Activated CD8-positive, alpha-beta memory T cell treated with anti-CD3 and anti-CD28 coated beads, Interleukin-2, amount 10 ng/mL, durations not matched to agents 7 days and 5 days (primary cell): ENCODE measurements at regions not wholly inside any gene's neighbourhood (a gene's known extent, or its start where the extent isn't known, plus 50 kb on each side); places are given as distances from the start of the nearest gene placed in this dataset.

Experiments used
- ATAC-seq: fragments of 150-1000 bp; cut with Tn5 transposase; one replicate; pipeline ENCODE4 v1.10.0; 2021; ENCODE audit warnings: moderate library complexity
- CTCF ChIA-PET: fragments of 350-600 bp; sonication (Branson Sonifier 250); formaldehyde crosslinking; loops from one replicate; lab custom pipeline; 2021; ENCODE audit warnings: antibody characterized with exemption; lab: Charles Lee
- DNase-seq: peaks from one replicate; pipeline ENCODE4 v3.0.0-alpha.2; 2020
- H3K27ac Mint-ChIP-seq: one replicate; pipeline ENCODE4 v1.8.0; 2021; ENCODE audit warnings: mild to moderate bottlenecking, mixed read lengths
- H3K27me3 Mint-ChIP-seq: one replicate; pipeline ENCODE4 v1.8.0; 2021; ENCODE audit warnings: mixed read lengths
- H3K36me3 Mint-ChIP-seq: one replicate; pipeline ENCODE4 v1.8.0; 2021; ENCODE audit warnings: mild to moderate bottlenecking, mixed read lengths
- H3K4me1 Mint-ChIP-seq: one replicate; pipeline ENCODE4 v1.8.0; 2021; ENCODE audit warnings: mixed read lengths
- H3K4me3 Mint-ChIP-seq: one replicate; pipeline ENCODE4 v1.8.0; 2021; ENCODE audit warnings: mild to moderate bottlenecking, moderate library complexity, mixed read lengths
- H3K9me3 Mint-ChIP-seq: one replicate; pipeline ENCODE4 v1.8.0; 2022; ENCODE audit warnings: low read depth, mixed read lengths

DNA sequence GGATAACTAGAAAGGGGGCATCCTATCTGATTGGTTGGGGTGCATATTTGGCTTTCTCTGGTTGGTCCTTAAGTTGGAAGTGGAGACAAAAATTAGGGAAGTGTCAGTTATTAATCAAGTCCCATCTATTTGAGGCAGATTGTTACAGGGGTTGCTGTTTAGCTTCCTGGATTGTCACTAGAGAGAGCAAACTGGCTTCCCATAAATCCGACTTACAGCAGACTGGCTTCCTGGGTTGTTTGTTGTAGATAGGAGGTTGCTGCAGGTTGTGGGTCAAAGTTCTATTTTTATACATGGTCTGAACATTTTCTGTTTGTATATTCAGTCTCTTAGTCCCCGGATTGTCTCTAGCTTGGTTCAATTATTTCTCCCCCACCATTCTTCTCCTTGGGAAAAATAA, 106.1 kb upstream of the HABP2 start:
- Mint-ChIP-seq H3K9me3 (no peaks in the 10 kb centered on the region), H3K4me3 (no peak overlapping the region), H3K4me1 (no peaks in the 10 kb centered on the region), H3K27me3 (peaks cover 41% of the 10 kb centered on the region), H3K27ac (no peak overlapping the region), H3K36me3 (no peaks in the 10 kb centered on the region)
- DNase-seq (no peak), ATAC-seq (no peak)
- CTCF ChIA-PET, result no interaction called here

DNA sequence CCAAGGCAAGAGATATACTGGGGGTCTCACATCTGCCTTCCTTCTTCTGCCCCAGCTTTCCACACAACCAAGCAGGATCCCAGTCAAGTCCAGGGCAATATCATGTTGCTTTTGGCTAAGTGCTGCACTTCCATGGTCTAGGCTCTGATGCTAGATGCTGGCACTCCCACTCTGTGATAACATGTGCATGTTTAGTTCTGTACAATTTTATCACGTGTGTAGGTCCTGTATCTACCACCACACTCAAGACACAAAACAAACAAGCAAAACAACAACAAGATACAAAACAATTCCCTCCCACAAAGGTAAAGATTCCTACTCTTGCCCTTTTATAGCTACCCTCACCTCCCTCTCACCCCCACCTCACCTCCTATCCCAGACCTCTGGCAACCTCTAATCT, 105.6 kb upstream of the HABP2 start:
- Mint-ChIP-seq H3K4me1 (no peaks in the 10 kb centered on the region), H3K4me3 (no peak overlapping the region), H3K27me3 (peaks cover 39% of the 10 kb centered on the region), H3K27ac (no peak overlapping the region), H3K36me3 (no peaks in the 10 kb centered on the region), H3K9me3 (no peaks in the 10 kb centered on the region)
- CTCF ChIA-PET, result no interaction called here
- ATAC-seq (no peak), DNase-seq (no peak)

DNA sequence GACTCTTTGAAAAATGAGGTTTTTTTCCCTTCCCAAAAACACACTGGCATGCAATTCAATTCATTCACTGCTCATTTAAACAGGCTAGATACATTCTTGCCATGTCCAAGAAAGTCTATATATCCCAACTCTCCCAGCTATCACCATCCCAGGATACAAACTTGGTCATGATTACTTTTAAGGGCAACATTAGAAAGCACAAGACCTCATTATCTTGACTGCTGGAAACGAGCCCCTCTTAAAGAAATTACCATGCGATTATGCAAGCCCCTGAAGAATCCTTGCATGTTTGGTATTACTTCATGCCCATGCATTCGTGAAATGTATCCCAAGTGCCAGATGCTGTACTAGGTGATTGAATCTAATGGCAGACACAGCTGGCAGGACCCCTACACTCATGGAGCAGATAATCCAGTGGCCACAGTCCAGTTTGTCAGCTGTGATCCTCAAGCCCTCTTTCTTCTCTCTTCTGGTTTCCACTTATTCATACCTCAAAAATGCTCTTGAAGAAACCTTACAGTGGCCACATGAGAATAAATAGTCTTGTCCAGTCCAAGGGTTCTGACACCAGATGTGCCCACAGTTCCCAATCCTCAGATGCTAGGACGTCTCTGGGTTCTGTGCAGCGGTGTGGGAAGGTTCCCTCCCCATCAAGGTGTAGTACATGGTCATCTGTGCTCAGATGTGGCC, 103.7 kb upstream of the HABP2 start:
- CTCF ChIA-PET, result no interaction called here
- Mint-ChIP-seq H3K27me3 (peaks cover 36% of the 10 kb centered on the region), H3K4me1 (no peaks in the 10 kb centered on the region), H3K4me3 (no peak overlapping the region), H3K27ac (no peak overlapping the region), H3K9me3 (no peaks in the 10 kb centered on the region), H3K36me3 (no peaks in the 10 kb centered on the region)
- DNase-seq, result no peak
- no peak for ATAC-seq

DNA sequence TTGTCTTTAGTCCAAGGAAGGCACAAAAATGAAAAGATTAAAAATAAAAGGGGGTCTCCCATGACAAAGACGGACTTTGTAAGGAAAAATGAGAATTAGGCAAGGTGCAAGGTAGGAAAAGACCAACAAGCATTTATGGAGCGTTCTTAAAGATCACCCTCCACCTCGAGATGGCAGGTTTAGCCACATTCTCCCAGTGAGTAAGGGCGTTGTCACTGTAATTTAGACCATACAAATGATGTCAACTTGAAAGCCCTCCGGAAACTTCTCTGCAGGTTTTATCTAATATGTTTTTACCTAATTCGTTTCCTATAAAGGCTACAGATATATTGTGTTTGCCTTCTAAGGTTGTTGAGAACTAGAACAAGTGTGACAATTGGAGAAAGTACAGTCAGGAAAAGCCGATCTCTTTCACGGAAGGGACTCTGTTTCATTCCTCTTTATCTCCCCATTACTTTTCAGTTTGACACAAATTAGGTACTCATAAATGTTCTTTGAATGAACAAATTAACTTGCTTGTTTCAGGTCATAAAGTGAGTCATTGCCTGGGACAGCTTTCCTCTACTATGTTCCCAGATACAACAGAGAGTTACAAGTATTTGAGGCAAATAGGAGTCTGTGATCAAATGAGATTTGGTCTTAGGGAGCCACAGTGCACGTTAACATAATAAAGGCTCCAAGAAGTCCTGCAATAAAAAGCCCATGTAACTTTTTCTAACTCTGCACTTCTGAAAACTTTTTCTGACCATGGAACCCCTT, 102.6 kb upstream of the HABP2 start:
- Mint-ChIP-seq H3K36me3 (no peaks in the 10 kb centered on the region), H3K4me1 (no peaks in the 10 kb centered on the region), H3K27me3 (peaks cover 34% of the 10 kb centered on the region), H3K9me3 (no peaks in the 10 kb centered on the region), H3K4me3 (no peak overlapping the region), H3K27ac (no peak overlapping the region)
- ATAC-seq (no peak), DNase-seq (no peak)
- CTCF ChIA-PET, result no interaction called here

DNA sequence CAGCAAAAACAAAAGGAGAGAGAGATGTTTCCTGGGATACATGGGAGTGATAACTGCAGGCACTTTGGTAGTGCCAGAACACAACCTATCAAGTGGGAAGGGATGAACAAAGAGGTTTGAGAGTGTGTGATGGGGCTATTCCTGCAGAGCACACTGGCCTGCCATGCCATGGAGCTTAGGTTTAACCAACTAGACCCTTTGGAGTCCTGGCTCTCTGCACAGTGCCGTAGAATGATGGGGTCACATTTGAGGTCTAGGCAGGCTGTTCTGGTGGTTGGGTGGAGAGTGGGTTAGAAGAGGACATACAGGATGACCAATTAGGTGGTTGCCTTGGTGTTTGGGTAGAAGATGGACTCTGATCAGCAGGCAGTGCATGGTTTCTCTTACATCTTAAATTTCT, 101.9 kb upstream of the HABP2 start:
- DNase-seq, result no peak
- CTCF ChIA-PET, result no interaction called here
- peaks cover 31% of the 10 kb centered on the region for H3K27me3 Mint-ChIP-seq

DNA sequence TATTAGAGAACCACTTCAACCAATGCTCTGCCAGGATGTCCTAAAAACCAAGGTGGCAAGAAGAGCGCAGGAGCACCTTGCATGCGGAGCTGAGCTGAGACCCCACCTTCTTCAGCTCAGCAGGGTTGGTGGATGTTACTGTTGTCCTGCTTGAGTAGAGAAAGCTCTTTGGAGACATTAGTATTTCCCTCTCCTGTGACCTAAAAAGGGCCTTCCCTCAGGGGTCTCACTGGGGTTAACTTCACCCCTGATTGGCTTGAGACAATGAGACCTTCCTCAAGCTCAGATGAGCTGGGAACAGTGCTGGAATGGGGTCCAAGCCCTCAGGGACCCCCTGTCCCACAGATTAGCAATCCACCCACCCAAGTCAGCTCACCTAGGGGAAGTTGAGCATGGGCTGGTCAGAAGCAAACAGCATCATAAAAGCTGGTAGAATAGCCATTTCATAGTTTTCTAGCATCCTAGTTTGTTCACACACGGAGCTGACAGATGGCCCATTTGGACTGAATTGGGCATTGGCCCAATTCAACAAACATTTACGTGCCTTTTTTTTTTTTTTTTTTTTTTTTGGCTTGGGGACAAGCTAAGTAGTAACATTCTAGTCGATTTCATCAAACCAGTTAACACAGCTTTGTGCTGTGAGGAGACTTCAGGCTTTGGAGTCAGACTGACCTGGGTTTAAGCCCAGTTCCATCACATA, 100.6 kb upstream of the HABP2 start:
- Mint-ChIP-seq H3K4me1 (no peaks in the 10 kb centered on the region), H3K27me3 (peaks cover 28% of the 10 kb centered on the region), H3K4me3 (no peak overlapping the region), H3K27ac (no peak overlapping the region), H3K36me3 (no peaks in the 10 kb centered on the region), H3K9me3 (no peaks in the 10 kb centered on the region)
- CTCF ChIA-PET, result interaction anchor here (0.7 kb wide), 1 partner anchor 265 kb away, joined by 3 read pairs; no protein-coding TSS in a partner anchor
- DNase-seq (no peak), ATAC-seq (no peak)

More for the DNA sequence above, 101.9 kb upstream of the HABP2 start:
- Mint-ChIP-seq H3K4me1 (no peaks in the 10 kb centered on the region), H3K4me3 (no peak overlapping the region), H3K9me3 (no peaks in the 10 kb centered on the region), H3K27ac (no peak overlapping the region), H3K36me3 (no peaks in the 10 kb centered on the region)
- no peak for ATAC-seq

DNA sequence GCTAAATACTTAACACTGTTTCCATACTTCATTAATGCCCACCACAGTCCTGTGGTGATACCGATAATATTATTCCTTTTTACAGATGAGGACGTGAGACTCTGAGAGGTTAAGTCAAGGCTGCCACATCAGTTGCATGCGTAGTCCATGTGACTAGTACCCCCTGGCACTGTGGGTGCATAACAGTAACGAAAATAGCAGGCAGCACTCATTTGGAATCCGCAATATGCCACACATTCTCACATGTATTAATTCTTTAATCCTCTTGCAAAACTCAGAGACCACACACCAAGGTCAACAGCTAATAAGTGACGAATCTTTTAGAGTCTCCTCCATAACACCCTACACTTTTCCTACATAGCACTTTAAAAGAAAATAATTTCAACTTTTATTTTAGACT, 99.5 kb upstream of the HABP2 start:
- Mint-ChIP-seq H3K9me3 (no peaks in the 10 kb centered on the region), H3K4me1 (peaks cover 3% of the 10 kb centered on the region), H3K36me3 (no peaks in the 10 kb centered on the region), H3K27ac (no peak overlapping the region), H3K27me3 (peaks cover 18% of the 10 kb centered on the region), H3K4me3 (no peak overlapping the region)
- ATAC-seq (no peak), DNase-seq (no peak)
- CTCF ChIA-PET, result interaction anchor here (0.7 kb wide), 3 partner anchors 79 to 1285 kb away, joined by 3 read pairs; no protein-coding TSS in a partner anchor

DNA sequence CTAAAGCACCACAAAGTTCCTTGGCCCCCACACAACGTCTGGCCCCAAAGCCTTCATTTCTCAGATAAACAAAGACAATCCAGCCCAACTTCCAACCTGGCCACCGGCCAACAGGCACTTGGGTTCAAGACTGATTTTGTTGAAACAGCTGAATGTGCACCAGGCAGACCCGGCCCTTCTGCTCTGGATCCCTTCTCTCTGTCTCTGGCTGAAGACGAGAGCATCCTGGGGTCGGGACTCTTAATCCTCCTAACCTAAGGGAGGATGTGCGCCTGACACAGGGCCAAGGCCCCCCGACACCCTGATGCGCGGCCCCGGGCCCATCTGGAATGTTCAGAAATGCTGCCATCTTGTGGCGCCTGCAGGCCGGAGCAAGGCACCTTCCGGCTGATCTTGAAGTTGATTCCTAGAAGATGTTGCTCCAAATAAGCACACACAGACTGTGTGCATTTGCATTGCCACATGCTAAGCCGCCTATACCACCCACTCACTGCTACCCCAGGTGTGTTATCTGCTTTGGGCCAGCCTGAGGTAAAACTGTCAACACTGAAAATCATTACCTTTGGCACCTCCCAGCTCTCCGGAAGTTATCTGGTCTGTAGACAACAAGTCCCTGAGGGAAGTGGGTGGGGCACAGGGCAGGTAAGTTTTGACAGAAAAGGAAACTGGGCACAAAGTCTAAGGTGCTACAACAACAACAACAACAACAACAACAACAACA, 98.4 kb upstream of the HABP2 start:
- no peak overlapping the region for H3K27ac Mint-ChIP-seq
- DNase-seq (peak; percentile 48), ATAC-seq (peak; percentile 45)
- CTCF ChIA-PET, result interaction anchor here (0.8 to 1.0 kb wide), 2 partner anchors 68 to 109 kb away, joined by 3 to 5 read pairs; no protein-coding TSS in a partner anchor
- H3K4me1 Mint-ChIP-seq, result peaks cover 3% of the 10 kb centered on the region
- H3K4me3 Mint-ChIP-seq, result no peak overlapping the region
- peaks cover 20% of the 10 kb centered on the region for H3K27me3 Mint-ChIP-seq
- H3K9me3 Mint-ChIP-seq, result no peaks in the 10 kb centered on the region
- H3K36me3 Mint-ChIP-seq, result no peaks in the 10 kb centered on the region

DNA sequence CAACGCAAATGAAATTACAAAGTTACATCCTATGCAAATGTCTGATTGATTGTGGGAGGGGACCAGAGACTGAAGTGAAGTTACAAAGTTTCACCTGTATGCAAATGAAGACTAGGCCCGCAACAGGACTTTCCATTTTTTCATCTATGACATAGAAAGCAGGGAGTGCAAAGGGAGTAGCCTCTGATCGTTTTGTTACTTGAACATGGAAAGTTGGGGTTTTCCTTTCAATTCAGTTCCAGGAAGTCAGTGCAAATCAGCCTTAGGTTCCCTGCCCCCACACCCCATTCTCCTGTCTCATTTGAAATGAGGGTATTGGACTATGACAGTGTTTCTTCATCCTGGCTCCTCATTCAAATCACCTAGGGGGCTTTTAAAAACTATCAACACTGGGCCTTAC, 96.9 kb upstream of the HABP2 start:
- H3K4me3 Mint-ChIP-seq, result no peak overlapping the region
- ATAC-seq (no peak), DNase-seq (peak; percentile 15)
- CTCF ChIA-PET, result no interaction called here
- H3K9me3 Mint-ChIP-seq, result no peaks in the 10 kb centered on the region
- H3K4me1 Mint-ChIP-seq, result peaks cover 3% of the 10 kb centered on the region
- peaks cover 20% of the 10 kb centered on the region for H3K27me3 Mint-ChIP-seq
- no peaks in the 10 kb centered on the region for H3K36me3 Mint-ChIP-seq
- H3K27ac Mint-ChIP-seq, result no peak overlapping the region

DNA sequence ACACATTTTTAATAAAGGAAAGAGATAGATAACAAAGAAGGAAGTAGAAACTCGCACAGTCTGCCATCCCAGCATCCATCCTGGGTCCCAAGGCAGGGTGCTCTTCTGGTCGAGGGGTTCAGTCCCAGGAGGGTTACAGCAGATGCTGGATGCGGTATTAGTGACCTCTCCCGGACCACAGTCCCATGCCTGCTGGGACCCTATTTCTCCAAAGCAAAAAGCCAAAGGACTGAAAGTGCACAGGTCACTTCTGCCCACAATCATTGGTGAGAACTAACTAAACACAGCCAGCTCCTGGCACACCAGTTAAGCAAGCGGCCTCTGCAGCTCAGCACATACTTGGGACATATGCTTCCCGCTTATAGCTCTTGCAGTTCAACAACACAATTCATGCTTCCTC, 96.1 kb upstream of the HABP2 start:
- ATAC-seq (no peak), DNase-seq (no peak)
- H3K4me3 Mint-ChIP-seq, result no peak overlapping the region
- peaks cover 3% of the 10 kb centered on the region for H3K4me1 Mint-ChIP-seq
- CTCF ChIA-PET, result no interaction called here
- H3K27ac Mint-ChIP-seq, result no peak overlapping the region
- no peaks in the 10 kb centered on the region for H3K9me3 Mint-ChIP-seq
- peaks cover 24% of the 10 kb centered on the region for H3K27me3 Mint-ChIP-seq
- H3K36me3 Mint-ChIP-seq, result no peaks in the 10 kb centered on the region

DNA sequence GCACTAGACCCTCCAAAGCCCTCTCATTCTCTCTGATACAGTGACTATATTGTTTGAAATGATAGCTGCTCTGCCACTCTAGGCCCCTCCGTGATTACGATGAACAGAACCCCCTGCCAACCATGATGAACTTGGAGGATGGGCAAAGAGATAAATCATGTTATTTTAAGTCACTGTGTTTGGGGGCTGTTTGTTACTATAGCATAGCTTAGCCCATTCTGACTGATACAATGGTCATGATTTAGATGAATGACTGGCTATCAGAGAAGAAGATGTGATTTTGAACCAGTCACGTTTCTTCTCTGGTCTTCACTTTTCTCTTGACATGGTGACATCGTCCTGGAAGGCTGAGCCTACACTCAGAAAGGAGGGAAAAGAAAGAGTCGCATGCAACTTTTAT, 95.4 kb upstream of the HABP2 start:
- Mint-ChIP-seq H3K4me1 (peaks cover 3% of the 10 kb centered on the region), H3K36me3 (no peaks in the 10 kb centered on the region), H3K27me3 (peaks cover 25% of the 10 kb centered on the region), H3K27ac (no peak overlapping the region), H3K4me3 (no peak overlapping the region), H3K9me3 (no peaks in the 10 kb centered on the region)
- no peak for ATAC-seq
- no peak for DNase-seq
- CTCF ChIA-PET, result no interaction called here

DNA sequence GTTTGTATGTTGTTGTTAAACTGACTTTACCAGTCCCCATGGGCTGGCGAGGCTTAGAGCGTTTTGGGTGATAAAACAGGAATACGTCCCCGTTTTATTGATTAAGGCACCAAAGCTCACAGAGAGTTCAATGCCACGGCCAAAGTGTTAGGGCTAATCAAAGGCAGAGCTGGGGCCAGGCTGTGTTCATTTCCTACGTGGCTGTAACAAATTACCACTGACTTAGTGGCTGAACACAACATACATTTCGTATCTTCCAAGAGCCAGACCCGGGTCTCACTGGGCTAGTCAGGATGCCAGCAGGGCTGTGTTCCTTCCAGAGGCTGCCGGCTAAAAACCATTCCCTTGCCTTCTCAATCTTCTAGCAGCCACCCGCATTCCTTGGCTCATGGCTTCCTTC, 94.4 kb upstream of the HABP2 start:
- DNase-seq, result no peak
- CTCF ChIA-PET, result no interaction called here
- Mint-ChIP-seq H3K4me1 (peaks cover 3% of the 10 kb centered on the region), H3K27me3 (peaks cover 28% of the 10 kb centered on the region), H3K36me3 (no peaks in the 10 kb centered on the region), H3K4me3 (no peak overlapping the region), H3K27ac (no peak overlapping the region), H3K9me3 (no peaks in the 10 kb centered on the region)
- ATAC-seq, result no peak

DNA sequence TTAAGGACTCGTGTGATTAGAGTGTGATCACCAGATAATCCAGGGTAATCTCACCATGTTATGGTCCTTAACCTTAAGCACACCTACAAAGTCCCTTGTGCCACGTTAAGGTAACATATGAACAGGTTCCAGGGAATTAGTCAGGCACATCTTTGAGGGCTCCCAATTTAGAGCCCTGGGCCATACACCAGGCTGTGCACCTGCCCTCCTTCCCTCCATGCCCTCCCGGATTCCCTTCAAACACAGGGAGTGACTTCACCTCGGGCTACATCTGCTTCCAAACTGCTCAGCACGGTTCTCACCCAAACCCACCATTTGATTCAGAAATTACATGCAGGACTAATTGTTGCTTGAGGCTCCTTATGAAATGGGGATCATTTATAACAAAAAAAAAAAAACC, 93.9 kb upstream of the HABP2 start:
- CTCF ChIA-PET, result no interaction called here
- ATAC-seq, result no peak
- no peak overlapping the region for H3K27ac Mint-ChIP-seq
- no peaks in the 10 kb centered on the region for H3K9me3 Mint-ChIP-seq
- H3K36me3 Mint-ChIP-seq, result no peaks in the 10 kb centered on the region
- peaks cover 28% of the 10 kb centered on the region for H3K27me3 Mint-ChIP-seq
- DNase-seq, result no peak
- peaks cover 3% of the 10 kb centered on the region for H3K4me1 Mint-ChIP-seq
- no peak overlapping the region for H3K4me3 Mint-ChIP-seq
